ENCODE measurements at regions not wholly inside any gene's neighbourhood (a gene's known extent, or its start where the extent isn't known, plus 50 kb on each side); places are given as distances from the start of the nearest gene placed in this dataset.

DNA sequence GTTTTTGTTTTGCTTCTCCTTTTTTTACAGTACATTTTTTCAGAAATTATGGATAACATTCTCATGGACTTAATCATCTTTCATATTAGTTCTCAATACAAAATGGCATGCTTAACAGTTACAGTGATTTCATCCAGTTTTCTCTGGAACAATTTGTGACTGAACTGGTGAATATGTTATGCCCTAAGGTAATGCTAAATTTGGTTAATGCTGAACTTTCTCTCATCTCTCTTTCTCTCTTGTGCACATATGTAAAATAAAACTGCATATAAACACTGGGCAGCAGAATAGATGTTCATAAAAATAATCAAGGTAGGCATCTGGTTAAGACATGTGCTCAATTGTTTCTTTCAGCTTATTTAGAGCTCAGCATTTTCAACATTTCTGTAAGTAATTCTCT, 196.3 kb upstream of the TMEFF2 start (continued):
- TF ChIP-seq, protein P1, sequence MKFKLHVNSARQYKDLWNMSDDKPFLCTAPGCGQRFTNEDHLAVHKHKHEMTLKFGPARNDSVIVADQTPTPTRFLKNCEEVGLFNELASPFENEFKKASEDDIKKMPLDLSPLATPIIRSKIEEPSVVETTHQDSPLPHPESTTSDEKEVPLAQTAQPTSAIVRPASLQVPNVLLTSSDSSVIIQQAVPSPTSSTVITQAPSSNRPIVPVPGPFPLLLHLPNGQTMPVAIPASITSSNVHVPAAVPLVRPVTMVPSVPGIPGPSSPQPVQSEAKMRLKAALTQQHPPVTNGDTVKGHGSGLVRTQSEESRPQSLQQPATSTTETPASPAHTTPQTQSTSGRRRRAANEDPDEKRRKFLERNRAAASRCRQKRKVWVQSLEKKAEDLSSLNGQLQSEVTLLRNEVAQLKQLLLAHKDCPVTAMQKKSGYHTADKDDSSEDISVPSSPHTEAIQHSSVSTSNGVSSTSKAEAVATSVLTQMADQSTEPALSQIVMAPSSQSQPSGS (IDR thresholded peaks at IDR 0.05; ENCODE audit: low read length) = no peak
